Astrocyte of the cerebellum (primary cell): ENCODE measurements at regions not wholly inside any gene's neighbourhood (a gene's known extent, or its start where the extent isn't known, plus 50 kb on each side); places are given as distances from the start of the nearest gene placed in this dataset.

ENCODE experiments used
- DNase-seq: peaks from one replicate; pipeline ENCODE4 v3.0.0-alpha.2; 2011; ENCODE audit warnings: low read depth
- H3K4me3 ChIP-seq: 2 replicates; pipeline ENCODE4 v1.5.1; 2011; ENCODE audit warnings: mild to moderate bottlenecking, low read depth, low read length, moderate library complexity
- CTCF ChIP-seq: IDR thresholded peaks from 2 replicates; pipeline ENCODE4 v1.5.1; 2012; ENCODE audit warnings: low read length, low read depth, moderate library complexity, mild to moderate bottlenecking; ENCODE audit errors: missing control alignments
- in situ Hi-C: cut with HindIII; loops from 2 replicates; pipeline ENCODE4 v1.10.0; 2017; ENCODE audit warnings: low sequenced_read_pairs

- in situ Hi-C loops: no loop called here
- DNase-seq: no peak
- no peak overlapping the region for H3K4me3 ChIP-seq
- TF ChIP-seq CTCF: no peak
Observed at GRCh38 chr10:10647331-10647730, 370.3 kb upstream of the CELF2 start.

GRCh38 chr10:10657139-10657760, 360.4 kb upstream of the CELF2 start:
- no peak overlapping the region for H3K4me3 ChIP-seq
- in situ Hi-C loops: no loop called here
- TF ChIP-seq CTCF: no peak
- DNase-seq: no peak

GRCh38 chr10:10658172-10658785, 359.4 kb upstream of the CELF2 start:
- in situ Hi-C loops: no loop called here
- H3K4me3 ChIP-seq: no peak overlapping the region
- DNase-seq: no peak
- TF ChIP-seq CTCF: no peak

- in situ Hi-C loops: no loop called here
- no peak overlapping the region for H3K4me3 ChIP-seq
- TF ChIP-seq CTCF: no peak
- no peak for DNase-seq
Observed at GRCh38 chr10:10660054-10660453, 357.6 kb upstream of the CELF2 start.

- no peak for TF ChIP-seq CTCF
- in situ Hi-C loops: no loop called here
- DNase-seq: no peak
- H3K4me3 ChIP-seq: no peak overlapping the region
Observed at GRCh38 chr10:10661176-10661575, 356.5 kb upstream of the CELF2 start.

GRCh38 chr10:10662716-10663408, 354.8 kb upstream of the CELF2 start:
- DNase-seq: no peak
- TF ChIP-seq CTCF: no peak
- in situ Hi-C loops: no loop called here
- no peak overlapping the region for H3K4me3 ChIP-seq
